Keratinocyte (primary cell): ENCODE measurements at regions not wholly inside any gene's neighbourhood (a gene's known extent, or its start where the extent isn't known, plus 50 kb on each side); places are given as distances from the start of the nearest gene placed in this dataset.

Experiments
- DNase-seq: peaks from one replicate; pipeline ENCODE4 v3.0.0-alpha.2; 2011; ENCODE audit warnings: low read depth, missing footprints, low spot score
- FAIRE-seq: peaks from 2 replicates; lab custom pipeline; 2011; peaks lifted over from hg19 to GRCh38; lab: Jason Lieb, UNC
- H2AFZ ChIP-seq: 2 replicates; pipeline ENCODE4 v1.6.0; 2012; ENCODE audit warnings: low read length, control low read depth, inconsistent platforms; ENCODE audit not compliant: control insufficient read depth
- H3K27ac ChIP-seq: 2 replicates; pipeline ENCODE4 v1.5.1; 2011; ENCODE audit warnings: low read length; ENCODE audit not compliant: control insufficient read depth, insufficient read depth
- H3K27me3 ChIP-seq: 3 replicates; pipeline ENCODE4 v1.6.0; 2011; ENCODE audit warnings: low read length; ENCODE audit not compliant: control insufficient read depth, insufficient read depth; ENCODE audit errors: extremely low read depth
- H3K36me3 ChIP-seq, 2 experiments: 2 replicates in 1 of 2; 3 replicates in 1 of 2; pipeline ENCODE4 v1.5.1; 2011; ENCODE audit warnings: low read length in 2 of 2, mild to moderate bottlenecking in 1 of 2; ENCODE audit not compliant: control insufficient read depth in 2 of 2, insufficient read depth in 2 of 2; ENCODE audit errors: extremely low read depth in 1 of 2
- H3K4me1 ChIP-seq: 3 replicates; pipeline ENCODE4 v1.5.1; 2011; ENCODE audit warnings: low read length; ENCODE audit not compliant: control insufficient read depth, insufficient read depth; ENCODE audit errors: extremely low read depth
- H3K4me2 ChIP-seq: 3 replicates; pipeline ENCODE4 v1.6.0; 2011; ENCODE audit warnings: low read depth, low read length; ENCODE audit not compliant: control insufficient read depth, insufficient read depth; ENCODE audit errors: extremely low read depth
- H3K4me3 ChIP-seq, 3 experiments: fragments of 200-600 bp in 1 of 3; sonication (generic) in 1 of 3; 2 replicates in 2 of 3; 3 replicates in 1 of 3; pipeline ENCODE4 v1.5.1; 2011 to 2016; ENCODE audit warnings: low read length in 3 of 3, mild to moderate bottlenecking in 3 of 3, control low read depth in 2 of 3, inconsistent platforms in 1 of 3, low read depth in 1 of 3, mixed read lengths in 1 of 3, mixed run types in 1 of 3, moderate library complexity in 1 of 3; ENCODE audit not compliant: control insufficient read depth in 2 of 3, insufficient read depth in 2 of 3; ENCODE audit errors: extremely low read depth in 1 of 3
- H3K79me2 ChIP-seq: 2 replicates; pipeline ENCODE4 v1.6.0; 2012; ENCODE audit warnings: low read length; ENCODE audit not compliant: control insufficient read depth, insufficient read depth
- H3K9ac ChIP-seq: 3 replicates; pipeline ENCODE4 v1.6.0; 2011; ENCODE audit warnings: low read length; ENCODE audit not compliant: control insufficient read depth, insufficient read depth; ENCODE audit errors: extremely low read depth
- H3K9me1 ChIP-seq: 3 replicates; pipeline ENCODE4 v1.6.0; 2011; ENCODE audit warnings: low read length; ENCODE audit not compliant: control insufficient read depth, insufficient read depth; ENCODE audit errors: extremely low read depth
- H3K9me3 ChIP-seq: 2 replicates; pipeline ENCODE4 v1.5.1; 2012; ENCODE audit warnings: low read depth, low read length; ENCODE audit not compliant: control insufficient read depth
- H4K20me1 ChIP-seq: 3 replicates; pipeline ENCODE4 v1.6.0; 2011; ENCODE audit warnings: low read length; ENCODE audit not compliant: control insufficient read depth, insufficient read depth; ENCODE audit errors: extremely low read depth
- EZH2 ChIP-seq: IDR thresholded peaks from one replicate; pipeline ENCODE4 v1.6.1; 2012; ENCODE audit warnings: inconsistent platforms, mild to moderate bottlenecking, low read length, moderate library complexity
- dilution Hi-C: fragments of 300-500 bp; cut with MboI; formaldehyde crosslinking; loops from one replicate; pipeline ENCODE4 v1.7.0; 2020; ENCODE audit warnings: low sequenced_read_pairs; ENCODE audit not compliant: extremely low pct_ligation_motif_present
- TF ChIP-seq, protein P1 (sequence below), 3 experiments: IDR thresholded peaks in 1 of 3; conservative IDR thresholded peaks in 1 of 3; optimal IDR thresholded peaks in 1 of 3; 2 replicates in 2 of 3; 3 replicates in 1 of 3; pipeline versions ENCODE3 to v1.5.1; 2011; ENCODE audit warnings: low read length in 3 of 3, mild to moderate bottlenecking in 3 of 3, moderate library complexity in 2 of 3, control low read depth in 1 of 3, inconsistent platforms in 1 of 3; ENCODE audit not compliant: insufficient read depth in 2 of 3; ENCODE audit errors: extremely low read depth in 1 of 3

DNA sequence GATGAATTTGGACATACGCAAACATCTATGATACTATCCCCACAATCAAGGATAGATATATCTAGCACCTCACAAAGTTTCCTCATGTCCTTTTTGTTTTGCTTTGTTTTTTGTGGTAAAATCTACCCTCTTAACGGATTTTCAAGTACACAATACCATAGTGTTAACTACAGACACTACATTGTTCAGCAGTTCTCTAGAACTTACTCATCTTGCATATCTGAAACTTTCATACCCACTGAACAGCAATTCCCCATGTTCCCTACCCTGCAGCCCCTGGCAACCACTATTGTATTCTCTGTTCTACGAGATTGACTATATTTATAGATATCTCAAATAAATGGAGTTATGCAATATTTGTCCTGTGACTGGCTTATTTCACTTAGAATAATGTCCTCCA is 58.1 kb upstream of the TJP1 start:
- no peak overlapping the region for H3K27ac ChIP-seq
- no peaks in the 10 kb centered on the region for H4K20me1 ChIP-seq
- H3K4me2 ChIP-seq, result no peak overlapping the region
- dilution Hi-C loops, result no loop called here
- no peaks in the 10 kb centered on the region for H3K27me3 ChIP-seq
- DNase-seq, result no peak
- H3K9me1 ChIP-seq, result no peaks in the 10 kb centered on the region
- no peak overlapping the region for H3K4me3 ChIP-seq
- no peaks in the 10 kb centered on the region for H3K79me2 ChIP-seq
- no peak overlapping the region for H3K9ac ChIP-seq
- no peak for TF ChIP-seq EZH2
- TF ChIP-seq, protein P1, sequence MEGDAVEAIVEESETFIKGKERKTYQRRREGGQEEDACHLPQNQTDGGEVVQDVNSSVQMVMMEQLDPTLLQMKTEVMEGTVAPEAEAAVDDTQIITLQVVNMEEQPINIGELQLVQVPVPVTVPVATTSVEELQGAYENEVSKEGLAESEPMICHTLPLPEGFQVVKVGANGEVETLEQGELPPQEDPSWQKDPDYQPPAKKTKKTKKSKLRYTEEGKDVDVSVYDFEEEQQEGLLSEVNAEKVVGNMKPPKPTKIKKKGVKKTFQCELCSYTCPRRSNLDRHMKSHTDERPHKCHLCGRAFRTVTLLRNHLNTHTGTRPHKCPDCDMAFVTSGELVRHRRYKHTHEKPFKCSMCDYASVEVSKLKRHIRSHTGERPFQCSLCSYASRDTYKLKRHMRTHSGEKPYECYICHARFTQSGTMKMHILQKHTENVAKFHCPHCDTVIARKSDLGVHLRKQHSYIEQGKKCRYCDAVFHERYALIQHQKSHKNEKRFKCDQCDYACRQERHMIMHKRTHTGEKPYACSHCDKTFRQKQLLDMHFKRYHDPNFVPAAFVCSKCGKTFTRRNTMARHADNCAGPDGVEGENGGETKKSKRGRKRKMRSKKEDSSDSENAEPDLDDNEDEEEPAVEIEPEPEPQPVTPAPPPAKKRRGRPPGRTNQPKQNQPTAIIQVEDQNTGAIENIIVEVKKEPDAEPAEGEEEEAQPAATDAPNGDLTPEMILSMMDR (optimal IDR thresholded peaks at IDR 0.05 in 1 of 3, IDR thresholded peaks at IDR 0.05 in 1 of 3, conservative IDR thresholded peaks at IDR 0.05 in 1 of 3; ENCODE audit: extremely low read depth in 1 of 3, insufficient read depth in 2 of 3, low read length in 3 of 3), result no peak
- no peak for FAIRE-seq
- H3K9me3 ChIP-seq, result no peaks in the 10 kb centered on the region
- no peaks in the 10 kb centered on the region for H3K36me3 ChIP-seq
- H2AFZ ChIP-seq, result no peak overlapping the region
- no peaks in the 10 kb centered on the region for H3K4me1 ChIP-seq

DNA sequence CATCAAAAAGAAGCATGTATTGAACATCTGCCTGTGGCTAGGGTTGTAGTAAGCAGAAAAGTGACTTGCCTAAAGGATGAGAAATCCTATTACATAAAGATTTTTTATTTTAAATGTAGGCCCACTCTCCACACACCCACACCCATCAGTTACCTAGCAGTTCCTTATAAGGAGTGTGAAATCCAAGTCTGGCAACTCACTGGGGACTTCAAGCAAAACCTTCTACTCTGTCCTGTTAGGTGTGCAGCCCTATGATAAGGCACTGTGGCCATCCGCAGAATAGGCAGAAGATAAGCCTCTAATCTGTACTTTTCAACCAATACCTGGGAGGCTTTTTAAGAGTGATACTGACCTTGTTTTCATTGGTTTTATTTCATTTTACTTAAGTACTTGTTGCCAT is 52.7 kb upstream of the TJP1 start:
- TF ChIP-seq, protein P1 (optimal IDR thresholded peaks at IDR 0.05 in 1 of 3, IDR thresholded peaks at IDR 0.05 in 1 of 3, conservative IDR thresholded peaks at IDR 0.05 in 1 of 3; ENCODE audit: extremely low read depth in 1 of 3, insufficient read depth in 2 of 3, low read length in 3 of 3), result no peak
- no peak for TF ChIP-seq EZH2
- Histone ChIP-seq H3K9me3 (no peaks in the 10 kb centered on the region), H3K4me1 (peaks cover 3% of the 10 kb centered on the region), H2AFZ (no peak overlapping the region), H3K4me2 (no peak overlapping the region), H3K79me2 (no peaks in the 10 kb centered on the region), H3K27me3 (no peaks in the 10 kb centered on the region), H3K4me3 (no peak overlapping the region), H4K20me1 (no peaks in the 10 kb centered on the region), H3K9me1 (no peaks in the 10 kb centered on the region), H3K9ac (no peak overlapping the region), H3K27ac (no peak overlapping the region), H3K36me3 (no peaks in the 10 kb centered on the region)
- DNase-seq (no peak), FAIRE-seq (no peak)
- dilution Hi-C loops, result no loop called here
